Right forelimb (tissue), 1 donor: ENCODE measurements at regions not wholly inside any gene's neighbourhood (a gene's known extent, or its start where the extent isn't known, plus 50 kb on each side); places are given as distances from the start of the nearest gene placed in this dataset.
"Not testable (repeated sequence)": the region's sequence is repeated elsewhere in the genome, so short reads cannot be mapped to it uniquely, and the experiment has no call there.

Experiments
- DNase-seq: peaks from one replicate; pipeline ENCODE4 v3.0.0-alpha.2; 2018

- DNase-seq, result no peak
Observed at GRCh38 chr5:2163060-2163856, 280.5 kb upstream of the IRX4 start.

GRCh38 chr5:2160811-2161210 lies 278.1 kb upstream of the IRX4 start:
- DNase-seq, result no peak

- no peak for DNase-seq
Observed at GRCh38 chr5:2158767-2159166, 276.0 kb upstream of the IRX4 start.

- DNase-seq, result no peak
Observed at GRCh38 chr5:2158109-2158508, 275.4 kb upstream of the IRX4 start.

GRCh38 chr5:2157372-2157771 lies 274.6 kb upstream of the IRX4 start:
- DNase-seq, result no peak

GRCh38 chr5:2156358-2157059 lies 273.8 kb upstream of the IRX4 start:
- DNase-seq, result no peak

- no peak for DNase-seq
Observed at GRCh38 chr5:2155556-2155955, 272.8 kb upstream of the IRX4 start.

- no peak for DNase-seq
Observed at GRCh38 chr5:2153802-2154201, 271.1 kb upstream of the IRX4 start.

GRCh38 chr5:2153350-2153749 lies 270.6 kb upstream of the IRX4 start:
- no peak for DNase-seq

GRCh38 chr5:2151301-2151888 lies 268.7 kb upstream of the IRX4 start:
- not testable (repeated sequence) for DNase-seq

GRCh38 chr5:2149195-2149539 lies 266.4 kb upstream of the IRX4 start:
- no peak for DNase-seq

GRCh38 chr5:2148312-2149194 lies 265.8 kb upstream of the IRX4 start:
- DNase-seq, result no peak

GRCh38 chr5:2147504-2148311 lies 265.0 kb upstream of the IRX4 start:
- no peak for DNase-seq

- no peak for DNase-seq
Observed at GRCh38 chr5:2143646-2144353, 261.1 kb upstream of the IRX4 start.

GRCh38 chr5:2143088-2143487 lies 260.4 kb upstream of the IRX4 start:
- DNase-seq, result no peak

GRCh38 chr5:2142456-2142954 lies 259.8 kb upstream of the IRX4 start:
- no peak for DNase-seq

GRCh38 chr5:2141254-2142000 lies 258.7 kb upstream of the IRX4 start:
- DNase-seq, result no peak

- no peak for DNase-seq
Observed at GRCh38 chr5:2140501-2141175, 257.9 kb upstream of the IRX4 start.

GRCh38 chr5:2139478-2139877 lies 256.8 kb upstream of the IRX4 start:
- DNase-seq, result no peak

- no peak for DNase-seq
Observed at GRCh38 chr5:2138896-2139295, 256.2 kb upstream of the IRX4 start.
